ENCODE measurements at regions not wholly inside any gene's neighbourhood (a gene's known extent, or its start where the extent isn't known, plus 50 kb on each side); places are given as distances from the start of the nearest gene placed in this dataset.
"Not testable (repeated sequence)": the region's sequence is repeated elsewhere in the genome, so short reads cannot be mapped to it uniquely, and the experiment has no call there.

- DNase-seq; H3K23ac ChIP-seq (ENCODE audit: low read depth, low read length); H2AFZ ChIP-seq (replicated peaks; ENCODE audit: low read length, poor library complexity); H3K36me3 ChIP-seq (ENCODE audit: control insufficient read depth, insufficient read depth, low read length); H3K27me3 ChIP-seq (ENCODE audit: control insufficient read depth, insufficient read depth, low read length); in situ Hi-C loops (cut with MboI; ENCODE audit: low sequenced_read_pairs); H3K9ac ChIP-seq (ENCODE audit: low read depth, low read length); BruUV-seq (replicated peaks); CTCF ChIA-PET; H3K56ac ChIP-seq (ENCODE audit: extremely low read depth, insufficient read depth, low read length); H4K20me1 ChIP-seq (ENCODE audit: insufficient read depth, low read length); H3K4ac ChIP-seq (ENCODE audit: low read depth, low read length); POLR2A ChIA-PET (ENCODE audit: unreplicated experiment); H3K79me1 ChIP-seq (ENCODE audit: low read depth in 1 of 2, low read length in 2 of 2); H2BK5ac ChIP-seq (ENCODE audit: low read depth, low read length, poor library complexity, severe bottlenecking); H4K5ac ChIP-seq (ENCODE audit: low read depth, low read length); H2BK15ac ChIP-seq (ENCODE audit: low read depth, low read length); H2AK9ac ChIP-seq (replicated peaks; ENCODE audit: low read depth, low read length, poor library complexity); H3K4me1 ChIP-seq (ENCODE audit: control insufficient read depth, insufficient read depth, low read length); H3K14ac ChIP-seq (replicated peaks; ENCODE audit: low read depth, low read length); H3K4me3 ChIP-seq (ENCODE audit: insufficient read depth, low read depth, low read length); ATAC-seq (ENCODE audit: low read depth); H4K91ac ChIP-seq (ENCODE audit: insufficient read depth, low read depth, low read length); intact Hi-C loops (cut with micrococcal nuclease); H3K27ac ChIP-seq (ENCODE audit: insufficient read depth, low read length); H3K4me2 ChIP-seq (ENCODE audit: low read depth, low read length); H3K9me1 ChIP-seq (ENCODE audit: insufficient read depth, low read length); H4K8ac ChIP-seq (ENCODE audit: low read depth in 2 of 2, low read length in 2 of 2); H2BK120ac ChIP-seq (ENCODE audit: low read depth, low read length); H3K18ac ChIP-seq (ENCODE audit: low read depth, low read length); H2BK20ac ChIP-seq (ENCODE audit: low read depth, low read length); dilution Hi-C loops (cut with HindIII; ENCODE audit: low sequenced_read_pairs, unreplicated experiment); H2AK5ac ChIP-seq (ENCODE audit: low read depth, low read length): not testable (repeated sequence)
- 51% methylated on average over 8 of the region's 8 CpGs; no CpG with 5 or more reads in 1 of the 2 experiments for WGBS, 2 experiments (ENCODE audit: extremely low coverage in 2 of 2, insufficient read length in 1 of 2)
- H3K9me3 ChIP-seq (ENCODE audit: control insufficient read depth, insufficient read depth, low read length), result peaks cover 26% of the 10 kb centered on the region
Observed at GRCh38 chr21:10461445-10461844, 59.9 kb upstream of the TPTE start.

Measured in IMR-90 (cell line).